GM08714 (cell line): ENCODE measurements at regions not wholly inside any gene's neighbourhood (a gene's known extent, or its start where the extent isn't known, plus 50 kb on each side); places are given as distances from the start of the nearest gene placed in this dataset.

Source experiments
- H3K4me3 ChIP-seq: fragments of 200-500 bp; sonication (Bioruptor generic); 2 replicates; pipeline ENCODE4 v1.5.1; 2014; ENCODE audit warnings: mild to moderate bottlenecking, low read length, inconsistent platforms
- ZNF274 ChIP-seq: IDR thresholded peaks from 2 replicates; pipeline ENCODE4 v1.6.1; 2012; ENCODE audit warnings: mild to moderate bottlenecking, low read depth, low read length

- H3K4me3 ChIP-seq = no peak overlapping the region
- no peak for TF ChIP-seq ZNF274
Observed at GRCh38 chr4:58475097-58475496, 1364.9 kb upstream of the IGFBP7 start.

GRCh38 chr4:58465031-58465430, 1354.8 kb upstream of the IGFBP7 start:
- no peak for TF ChIP-seq ZNF274

GRCh38 chr4:58456727-58457384, 1346.7 kb upstream of the IGFBP7 start:
- H3K4me3 ChIP-seq = no peak overlapping the region
- TF ChIP-seq ZNF274 = no peak

More at GRCh38 chr4:58465031-58465430, 1354.8 kb upstream of the IGFBP7 start:
- H3K4me3 ChIP-seq = no peak overlapping the region

GRCh38 chr4:58453956-58454355, 1343.8 kb upstream of the IGFBP7 start:
- TF ChIP-seq ZNF274 = no peak
- H3K4me3 ChIP-seq = no peak overlapping the region

- H3K4me3 ChIP-seq = no peak overlapping the region
- TF ChIP-seq ZNF274 = no peak
Observed at GRCh38 chr4:58451707-58452106, 1341.5 kb upstream of the IGFBP7 start.

- H3K4me3 ChIP-seq = no peak overlapping the region
- no peak for TF ChIP-seq ZNF274
Observed at GRCh38 chr4:58435871-58436270, 1325.7 kb upstream of the IGFBP7 start.

- no peak for TF ChIP-seq ZNF274
Observed at GRCh38 chr4:58413849-58414248, 1303.7 kb upstream of the IGFBP7 start.

GRCh38 chr4:58411904-58412303, 1301.7 kb upstream of the IGFBP7 start:
- TF ChIP-seq ZNF274 = no peak
- no peak overlapping the region for H3K4me3 ChIP-seq

More at GRCh38 chr4:58413849-58414248, 1303.7 kb upstream of the IGFBP7 start:
- no peak overlapping the region for H3K4me3 ChIP-seq

- H3K4me3 ChIP-seq = no peak overlapping the region
- TF ChIP-seq ZNF274 = no peak
Observed at GRCh38 chr4:58406762-58407161, 1296.6 kb upstream of the IGFBP7 start.

GRCh38 chr4:58368221-58368620, 1258.0 kb upstream of the IGFBP7 start:
- no peak overlapping the region for H3K4me3 ChIP-seq
- TF ChIP-seq ZNF274 = no peak

- no peak overlapping the region for H3K4me3 ChIP-seq
- no peak for TF ChIP-seq ZNF274
Observed at GRCh38 chr4:58360354-58361133, 1250.4 kb upstream of the IGFBP7 start.

GRCh38 chr4:58359590-58359989, 1249.4 kb upstream of the IGFBP7 start:
- no peak for TF ChIP-seq ZNF274
- no peak overlapping the region for H3K4me3 ChIP-seq

- no peak overlapping the region for H3K4me3 ChIP-seq
- no peak for TF ChIP-seq ZNF274
Observed at GRCh38 chr4:58357947-58358346, 1247.8 kb upstream of the IGFBP7 start.

- TF ChIP-seq ZNF274 = no peak
Observed at GRCh38 chr4:58325070-58325469, 1214.9 kb upstream of the IGFBP7 start.

GRCh38 chr4:58313444-58313843, 1203.3 kb upstream of the IGFBP7 start:
- no peak for TF ChIP-seq ZNF274
- H3K4me3 ChIP-seq = no peak overlapping the region

More at GRCh38 chr4:58325070-58325469, 1214.9 kb upstream of the IGFBP7 start:
- no peak overlapping the region for H3K4me3 ChIP-seq

- TF ChIP-seq ZNF274 = no peak
- H3K4me3 ChIP-seq = no peak overlapping the region
Observed at GRCh38 chr4:58303456-58303855, 1193.3 kb upstream of the IGFBP7 start.
